NOMO-1 (cell line): ENCODE measurements at regions not wholly inside any gene's neighbourhood (a gene's known extent, or its start where the extent isn't known, plus 50 kb on each side); places are given as distances from the start of the nearest gene placed in this dataset.
"Not testable (repeated sequence)": the region's sequence is repeated elsewhere in the genome, so short reads cannot be mapped to it uniquely, and the experiment has no call there.

Source experiments
- DNase-seq, 2 experiments: peaks; one replicate each; lab custom pipeline; 2025; ENCODE audit not compliant: unreplicated experiment in 2 of 2; lab: John Stamatoyannopoulos, UW

- DNase-seq = no peak
These were observed 1491.7 kb upstream of the RAG2 start for GRCh38 chr11:38089726-38090125.

- DNase-seq = no peak
These were observed 1462.9 kb upstream of the RAG2 start for GRCh38 chr11:38060920-38061319.

- no peak for DNase-seq
These were observed 1462.1 kb upstream of the RAG2 start for GRCh38 chr11:38060136-38060535.

GRCh38 chr11:38046571-38047135 lies 1448.6 kb upstream of the RAG2 start:
- DNase-seq = no peak

- no peak for DNase-seq
These were observed 1445.0 kb upstream of the RAG2 start for GRCh38 chr11:38043060-38043459.

- no peak for DNase-seq
These were observed 1440.7 kb upstream of the RAG2 start for GRCh38 chr11:38038777-38039176.

GRCh38 chr11:38019072-38019775 lies 1421.2 kb upstream of the RAG2 start:
- no peak for DNase-seq

GRCh38 chr11:38014405-38014804 lies 1416.4 kb upstream of the RAG2 start:
- DNase-seq = no peak

GRCh38 chr11:38013157-38013556 lies 1415.1 kb upstream of the RAG2 start:
- DNase-seq = no peak

- no peak for DNase-seq
These were observed 1413.5 kb upstream of the RAG2 start for GRCh38 chr11:38011496-38011895.

- no peak for DNase-seq
These were observed 1411.9 kb upstream of the RAG2 start for GRCh38 chr11:38009932-38010331.

- DNase-seq = no peak
These were observed 1408.4 kb upstream of the RAG2 start for GRCh38 chr11:38006466-38006865.

- no peak for DNase-seq
These were observed 1407.6 kb upstream of the RAG2 start for GRCh38 chr11:38005597-38005996.

- DNase-seq = no peak
These were observed 1401.1 kb upstream of the RAG2 start for GRCh38 chr11:37999171-37999570.

- DNase-seq = no peak
These were observed 1397.8 kb upstream of the RAG2 start for GRCh38 chr11:37995886-37996285.

- no peak for DNase-seq
These were observed 1390.0 kb upstream of the RAG2 start for GRCh38 chr11:37988031-37988430.

GRCh38 chr11:37984991-37985390 lies 1387.0 kb upstream of the RAG2 start:
- DNase-seq = no peak

GRCh38 chr11:37978647-37979046 lies 1380.6 kb upstream of the RAG2 start:
- no peak for DNase-seq

- no peak for DNase-seq
These were observed 1375.9 kb upstream of the RAG2 start for GRCh38 chr11:37973941-37974340.

GRCh38 chr11:37972691-37973090 lies 1374.7 kb upstream of the RAG2 start:
- no peak for DNase-seq

GRCh38 chr11:37969336-37969735 lies 1371.3 kb upstream of the RAG2 start:
- DNase-seq = not testable (repeated sequence)

GRCh38 chr11:37968148-37968547 lies 1370.1 kb upstream of the RAG2 start:
- DNase-seq = no peak

- no peak for DNase-seq
These were observed 1369.6 kb upstream of the RAG2 start for GRCh38 chr11:37967635-37968034.
